ENCODE measurements at regions not wholly inside any gene's neighbourhood (a gene's known extent, or its start where the extent isn't known, plus 50 kb on each side); places are given as distances from the start of the nearest gene placed in this dataset.

GRCh38 chr3:40705663-40706062 lies 180.9 kb downstream of the ZNF621 start:
- DNase-seq: no peak

DNA sequence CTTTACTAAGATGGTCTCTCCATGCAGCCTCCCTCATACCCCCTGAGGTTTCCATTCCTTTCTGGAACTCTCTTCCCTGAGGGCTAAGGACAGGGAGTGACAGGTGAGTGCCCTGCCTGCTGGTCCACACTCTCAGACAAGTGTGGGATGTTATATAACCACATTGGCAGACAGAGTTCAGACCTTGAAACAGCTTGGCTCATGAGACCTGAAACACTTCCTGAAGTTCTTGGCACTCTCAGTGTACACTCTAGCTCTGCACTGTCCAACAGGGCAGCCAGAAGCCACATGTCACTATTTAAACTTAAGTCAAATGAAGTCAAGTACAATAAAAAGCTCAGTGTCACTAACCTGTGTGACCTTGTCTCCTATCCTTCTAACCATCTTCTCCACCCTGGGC lies 188.5 kb downstream of the ZNF621 start:
- DNase-seq: no peak

GRCh38 chr3:40713795-40714194 lies 189.0 kb downstream of the ZNF621 start:
- no peak for DNase-seq

DNA sequence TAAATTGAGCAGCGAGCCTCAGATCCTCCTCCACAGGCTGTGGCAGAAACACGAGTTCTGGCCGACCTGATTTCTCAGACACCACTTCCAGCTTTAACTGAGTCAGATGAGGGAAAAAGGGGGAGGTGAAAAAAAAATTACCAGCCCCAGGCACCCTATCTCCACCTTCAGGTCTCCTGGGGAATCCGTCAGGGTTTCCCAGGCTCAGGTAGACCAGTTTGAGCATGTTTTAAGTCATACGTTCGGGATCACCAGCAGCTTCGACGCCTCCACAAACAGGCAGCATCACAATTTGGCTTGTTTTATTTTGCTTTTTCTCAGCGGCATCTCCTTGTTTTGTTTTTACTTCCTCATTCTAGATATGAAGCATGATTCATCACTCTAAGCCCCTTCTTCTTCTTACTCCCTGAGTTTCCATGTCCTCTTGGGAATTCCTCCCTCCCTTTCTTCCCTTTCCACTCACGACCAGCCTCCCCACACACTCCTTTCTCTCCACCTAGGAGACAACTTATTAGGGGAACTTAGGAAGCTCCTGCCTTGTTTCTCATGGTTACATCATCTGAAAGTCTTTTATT lies 190.1 kb downstream of the ZNF621 start:
- DNase-seq: no peak

DNA sequence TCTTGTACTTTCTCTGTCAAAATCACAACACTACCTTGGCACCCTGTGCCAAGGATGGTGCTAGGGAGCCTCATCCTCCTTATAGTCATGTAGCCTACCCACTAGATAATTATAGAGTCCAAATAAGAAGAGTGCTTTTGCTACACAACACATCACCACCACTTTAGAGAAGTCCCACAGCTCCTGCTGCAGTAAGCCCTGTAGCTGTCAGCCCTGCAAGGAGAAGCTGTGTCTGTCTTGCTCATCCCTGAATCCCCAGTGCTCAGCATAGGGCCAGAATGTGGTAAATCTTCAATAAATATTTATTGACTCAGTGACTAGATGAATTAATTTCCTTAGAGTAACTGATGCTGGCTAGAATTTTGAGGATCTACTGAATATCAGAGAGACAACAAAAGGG lies 190.8 kb downstream of the ZNF621 start:
- no peak for DNase-seq

DNA sequence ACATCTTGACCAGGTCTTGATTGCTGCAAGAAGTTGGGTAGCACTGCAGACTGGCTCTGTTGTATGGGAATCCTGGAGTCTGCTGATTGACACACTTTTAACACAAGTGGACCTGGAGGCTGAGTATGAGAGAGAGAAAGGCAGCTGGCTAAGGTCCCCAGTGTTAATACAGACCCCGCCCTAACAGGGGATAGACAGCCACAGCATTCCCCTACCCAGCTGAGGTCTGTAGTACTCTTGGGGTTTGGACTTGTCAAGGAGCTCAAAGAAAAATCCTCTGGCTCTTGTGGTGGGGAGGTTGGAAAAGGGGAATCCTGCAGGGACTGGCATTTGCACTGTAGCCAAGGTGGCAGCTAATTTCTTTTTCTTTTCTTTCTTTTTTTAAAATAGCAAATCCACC lies 192.7 kb downstream of the ZNF621 start:
- DNase-seq: no peak

- no peak for DNase-seq
Measured at GRCh38 chr3:40718209-40718608, 193.4 kb downstream of the ZNF621 start.

GRCh38 chr3:40718681-40719080 lies 193.9 kb downstream of the ZNF621 start:
- no peak for DNase-seq

DNA sequence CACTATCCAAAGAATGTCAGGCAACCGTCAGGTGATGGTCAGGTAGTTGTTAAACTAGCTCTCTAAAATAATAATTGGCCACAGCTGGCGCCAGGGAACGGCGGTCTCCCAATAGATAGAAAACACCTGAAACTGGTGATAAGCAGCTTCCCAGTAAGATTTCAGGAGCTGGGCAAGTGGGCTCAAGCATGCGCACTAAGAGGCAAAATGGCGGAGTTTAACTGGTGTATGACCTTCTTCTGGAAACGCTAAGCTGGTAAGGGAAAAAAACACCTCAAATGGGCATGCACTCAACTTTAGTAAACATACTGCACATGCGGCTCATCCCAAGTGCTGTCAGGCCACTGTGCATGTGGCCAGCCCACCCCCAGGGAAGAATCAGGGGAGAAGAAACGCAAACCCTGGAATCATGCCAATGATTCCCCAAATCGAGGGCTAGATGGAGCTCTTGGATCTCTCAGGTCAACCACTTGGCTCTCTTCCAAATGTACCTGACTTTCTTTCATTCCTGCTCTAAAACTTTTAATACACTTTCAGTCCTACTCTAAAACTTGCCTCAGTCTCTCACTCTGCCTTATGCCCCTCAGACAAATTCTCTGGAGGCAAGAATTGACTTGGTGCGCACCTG lies 195.0 kb downstream of the ZNF621 start:
- no peak for DNase-seq

DNA sequence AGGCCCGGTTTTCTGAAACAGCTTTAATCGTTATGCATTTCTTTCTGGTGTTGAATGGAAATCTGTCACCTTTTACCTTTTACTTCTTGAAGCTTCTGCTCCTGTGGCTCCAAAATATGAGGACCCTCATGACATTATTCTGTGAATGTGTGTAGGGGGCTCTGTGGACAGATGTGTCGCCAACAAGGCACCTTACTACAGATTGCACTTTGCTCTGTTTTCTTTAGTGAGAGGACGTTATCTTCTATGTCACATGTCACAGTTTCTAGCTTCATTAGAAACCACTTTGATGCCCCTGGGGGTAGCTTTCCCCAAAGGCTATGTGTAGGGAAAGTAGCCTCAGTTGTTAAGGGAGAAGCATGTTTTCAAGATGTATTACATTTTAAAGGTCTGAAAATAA lies 195.6 kb downstream of the ZNF621 start:
- no peak for DNase-seq

- DNase-seq: no peak
Measured at GRCh38 chr3:40720863-40721262, 196.1 kb downstream of the ZNF621 start.

- DNase-seq: no peak
Measured at GRCh38 chr3:40723083-40723660, 198.4 kb downstream of the ZNF621 start.

- DNase-seq: no peak
Measured at GRCh38 chr3:40725031-40725430, 200.3 kb downstream of the ZNF621 start.

DNA sequence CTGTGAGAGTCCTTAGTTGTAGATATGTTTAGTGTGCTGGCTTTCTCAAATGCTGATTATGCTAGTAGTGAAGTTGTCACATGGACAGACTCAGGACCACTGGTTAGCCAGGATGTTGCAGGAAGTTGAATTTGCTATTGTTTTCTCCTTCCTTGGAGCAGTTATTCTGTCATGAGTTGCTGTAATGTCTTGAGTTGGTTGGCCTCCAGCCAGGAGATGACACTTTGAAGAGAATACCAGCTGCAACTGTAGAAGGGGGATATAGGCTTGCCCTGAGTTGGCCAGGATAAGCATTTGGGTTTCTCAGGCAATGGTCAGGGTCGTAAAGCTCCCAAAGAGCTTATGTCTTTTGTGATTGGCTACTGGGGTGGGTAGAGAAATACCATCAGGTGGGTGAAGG lies 206.7 kb downstream of the ZNF621 start:
- no peak for DNase-seq

GRCh38 chr3:40736943-40737342 lies 212.2 kb downstream of the ZNF621 start:
- no peak for DNase-seq

GRCh38 chr3:40737343-40737742 lies 212.6 kb downstream of the ZNF621 start:
- DNase-seq: no peak

DNA sequence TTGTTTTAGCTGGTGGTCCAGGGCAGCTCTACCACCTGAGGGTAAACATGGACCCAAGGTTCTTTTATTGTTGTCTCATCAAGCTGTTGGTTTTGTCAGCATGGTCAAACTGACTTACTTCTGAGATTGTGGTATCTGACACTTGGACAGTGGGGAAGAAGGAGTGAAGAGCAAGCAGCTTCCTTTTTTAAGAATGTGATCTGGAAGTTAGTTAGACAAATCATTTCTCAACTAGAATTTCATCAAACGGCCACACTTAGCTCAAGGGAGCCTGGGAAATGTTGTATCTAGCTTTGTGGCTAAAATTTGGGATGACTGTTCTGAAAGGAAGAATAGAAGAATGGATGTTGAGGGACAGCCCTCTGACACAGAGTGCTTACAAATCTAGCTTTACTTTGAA lies 215.2 kb downstream of the ZNF621 start:
- DNase-seq: no peak

DNA sequence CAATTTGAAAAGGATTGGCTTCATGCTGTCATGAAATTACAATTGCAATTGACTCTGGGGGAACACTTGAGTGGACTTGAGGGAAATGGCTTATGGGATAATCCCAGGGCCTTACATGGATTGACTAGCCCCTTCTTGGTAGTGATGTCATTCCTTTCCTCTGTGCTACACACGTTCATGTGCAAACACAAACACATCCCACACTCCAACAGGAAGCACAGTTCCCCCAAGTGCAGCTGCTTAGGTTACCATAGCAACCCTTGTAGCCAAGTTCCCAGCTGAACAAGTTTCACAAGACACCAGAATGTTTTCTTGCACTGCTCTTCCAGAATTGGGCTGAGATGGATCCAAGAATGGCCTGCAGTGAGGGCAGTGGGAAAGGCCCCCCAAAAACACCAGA lies 217.0 kb downstream of the ZNF621 start:
- DNase-seq: no peak

- no peak for DNase-seq
Measured at GRCh38 chr3:40745381-40746106, 220.8 kb downstream of the ZNF621 start.

GRCh38 chr3:40751666-40752065 lies 226.9 kb downstream of the ZNF621 start:
- DNase-seq: no peak

DNA sequence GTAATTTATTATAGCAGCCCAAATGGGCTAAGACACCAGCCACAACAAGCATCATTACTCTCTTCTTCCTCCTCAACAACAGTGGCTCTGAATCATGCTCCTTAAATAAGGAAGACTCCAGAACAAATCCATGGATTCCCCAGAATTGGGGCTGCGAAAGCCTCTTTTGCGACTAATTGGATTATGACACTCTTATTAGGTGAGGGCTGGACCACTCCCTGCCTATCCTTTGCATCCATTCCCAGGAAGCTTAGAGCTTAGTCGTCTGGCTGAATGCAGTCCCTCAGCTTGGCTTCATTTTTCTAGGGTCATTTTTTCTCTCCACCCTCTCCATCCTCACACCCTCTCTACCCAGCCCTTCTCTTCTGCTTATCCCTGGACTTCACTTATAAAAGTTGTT lies 227.7 kb downstream of the ZNF621 start:
- DNase-seq: no peak

- DNase-seq: no peak
Measured at GRCh38 chr3:40753291-40753770, 228.6 kb downstream of the ZNF621 start.

DNA sequence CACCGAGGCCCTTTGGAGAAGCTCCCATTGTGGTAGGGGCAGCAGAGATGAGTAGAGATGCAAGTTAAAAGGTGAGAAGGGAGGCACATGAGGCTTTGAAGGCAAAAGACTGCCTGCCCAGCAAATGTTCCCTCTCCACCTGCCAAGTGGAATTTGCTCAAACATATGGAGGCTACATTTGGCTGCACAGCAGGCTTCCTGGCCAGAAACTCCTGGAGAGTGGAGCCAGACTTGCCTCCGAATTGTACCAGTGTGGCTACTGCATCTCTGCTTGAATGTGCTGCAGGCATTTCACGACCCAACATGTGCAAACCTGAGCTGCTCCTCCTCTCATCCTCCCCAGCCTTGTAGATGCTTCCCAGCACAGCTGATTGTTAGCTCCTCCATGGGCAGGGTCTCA lies 229.2 kb downstream of the ZNF621 start:
- no peak for DNase-seq

GRCh38 chr3:40754994-40755393 lies 230.2 kb downstream of the ZNF621 start:
- no peak for DNase-seq

Measured in activated CD4-positive, alpha-beta T cell treated with anti-CD3 and anti-CD28 coated beads, Interleukin-2, amount 50 U/mL, for 4 hours (primary cell).